ENCODE measurements at regions not wholly inside any gene's neighbourhood (a gene's known extent, or its start where the extent isn't known, plus 50 kb on each side); places are given as distances from the start of the nearest gene placed in this dataset.

DNA sequence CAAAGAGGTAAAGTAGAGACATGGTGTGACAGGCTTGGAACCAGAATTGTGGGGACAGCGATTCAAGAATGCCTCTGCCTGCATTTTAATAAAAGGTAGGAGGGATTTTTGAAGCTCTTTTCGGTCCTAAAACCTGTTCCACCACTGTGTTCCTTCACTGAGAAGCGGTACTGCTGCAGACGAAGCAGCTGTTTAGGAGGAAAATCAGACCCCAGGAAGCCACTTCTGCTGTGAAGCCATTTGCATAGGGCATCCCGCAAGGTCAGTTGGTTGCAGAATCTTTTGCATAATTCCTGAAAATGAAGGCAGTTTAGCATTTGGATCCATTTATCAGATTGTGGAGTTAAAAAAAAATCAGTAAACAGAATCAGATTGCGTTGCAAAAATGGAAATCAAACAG is 183.3 kb upstream of the PRKCQ start:
- no peak for DNase-seq

DNA sequence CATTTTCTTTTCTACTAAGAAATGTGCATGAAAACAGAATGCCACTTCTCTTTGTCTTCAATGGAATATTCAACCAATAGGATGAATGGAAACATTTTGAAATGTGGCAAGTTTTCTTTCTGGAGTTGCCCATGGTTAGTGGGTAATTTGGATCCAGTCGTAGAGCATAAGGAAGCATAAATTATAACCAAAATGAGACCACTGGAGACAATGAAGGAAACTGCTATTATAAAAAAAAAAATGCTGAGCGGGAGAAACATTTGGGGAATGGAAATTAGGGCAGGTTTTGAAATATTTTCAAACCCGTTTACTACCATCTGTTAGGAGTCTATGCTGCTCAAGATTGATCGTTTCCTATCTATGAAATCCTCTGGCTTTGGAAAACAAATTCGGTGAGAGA is 182.9 kb upstream of the PRKCQ start:
- DNase-seq: no peak

DNA sequence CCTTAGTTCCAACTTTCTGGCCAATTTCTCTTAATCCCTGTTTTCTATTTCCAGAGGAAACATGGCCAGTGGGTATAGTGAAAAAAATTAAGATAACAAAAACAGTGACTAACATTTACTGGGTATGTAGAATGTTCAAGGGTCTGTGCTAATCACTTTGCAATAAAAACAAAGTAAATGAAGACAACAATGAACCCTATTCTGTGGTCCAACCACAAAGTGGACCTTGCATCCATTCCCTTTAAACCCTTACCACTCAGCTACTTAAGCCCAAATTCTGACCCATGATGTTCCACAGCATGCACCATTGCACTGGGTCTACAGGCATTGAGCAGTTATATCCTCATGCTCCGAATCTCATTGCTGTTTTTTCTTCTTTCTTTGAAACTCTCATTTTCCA is 179.9 kb upstream of the PRKCQ start:
- DNase-seq: no peak

DNA sequence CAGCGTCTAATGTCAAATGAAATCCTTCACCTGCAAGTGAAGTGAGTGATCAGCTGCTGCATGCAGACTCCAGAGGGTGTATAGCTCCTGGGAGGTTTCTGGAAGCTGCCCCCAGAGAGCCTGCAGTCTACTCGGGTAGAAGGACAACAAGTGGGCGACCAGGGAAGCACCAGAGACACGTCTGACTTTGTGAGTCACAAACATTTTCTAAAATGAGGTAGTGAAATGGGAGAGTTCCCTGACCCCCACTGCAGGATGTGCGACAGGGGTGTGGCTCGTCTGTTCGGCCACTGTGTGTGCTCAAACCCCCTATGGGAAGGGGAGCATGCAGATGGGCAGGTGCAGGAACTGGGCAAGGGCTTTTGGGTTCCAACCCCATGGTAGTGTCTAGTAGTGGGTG is 177.1 kb upstream of the PRKCQ start:
- DNase-seq: no peak

DNA sequence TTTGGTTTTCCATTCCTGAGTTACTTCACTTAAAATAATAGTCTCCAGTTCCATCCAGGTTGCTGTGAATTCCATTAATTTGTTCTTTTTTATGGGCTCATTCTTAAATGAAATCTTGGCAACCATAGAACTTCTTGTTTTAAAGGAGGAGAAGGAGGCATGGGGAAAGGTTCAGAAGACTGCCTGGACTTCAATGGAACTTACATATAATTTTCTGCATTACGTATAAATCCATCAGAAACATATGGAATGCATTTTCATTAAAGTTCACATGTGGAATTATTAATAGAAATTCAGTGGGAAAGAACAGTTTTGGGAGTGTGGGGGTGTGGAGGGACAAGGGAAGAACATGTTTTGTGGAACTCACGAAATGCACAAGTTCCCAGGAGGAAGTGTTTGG is 176.6 kb upstream of the PRKCQ start:
- DNase-seq: no peak

DNA sequence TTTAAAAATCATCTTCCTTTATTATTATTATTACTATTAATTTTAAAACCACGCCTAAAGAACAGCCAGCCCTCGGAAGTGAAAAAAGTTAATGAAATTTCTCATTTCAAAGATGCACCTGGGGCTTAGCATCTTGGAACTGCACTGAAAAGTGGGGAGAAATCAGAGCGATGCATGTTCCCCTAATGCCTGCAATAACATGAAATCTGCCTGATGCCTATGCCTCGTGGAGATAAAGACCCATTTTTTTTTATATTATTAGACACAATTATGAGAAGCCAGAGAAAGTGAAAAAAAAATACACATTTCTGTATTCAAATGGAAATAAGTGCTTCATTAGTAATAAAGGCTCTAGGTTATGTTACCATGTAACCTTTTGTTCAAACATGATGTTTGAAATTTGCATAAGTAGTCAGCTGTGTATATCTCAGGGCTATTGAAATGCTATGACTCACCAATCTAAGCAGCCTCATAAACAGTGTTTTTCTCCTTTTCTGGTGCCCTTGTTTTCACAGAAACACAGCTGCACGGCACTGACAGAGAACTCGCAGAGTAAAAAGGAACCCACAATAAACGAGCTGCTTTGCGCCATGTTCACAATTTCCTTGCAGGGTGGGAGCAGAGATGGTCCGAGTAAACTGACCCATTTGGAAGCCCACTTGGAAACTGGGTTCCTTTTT is 175.8 kb upstream of the PRKCQ start:
- DNase-seq: no peak

DNA sequence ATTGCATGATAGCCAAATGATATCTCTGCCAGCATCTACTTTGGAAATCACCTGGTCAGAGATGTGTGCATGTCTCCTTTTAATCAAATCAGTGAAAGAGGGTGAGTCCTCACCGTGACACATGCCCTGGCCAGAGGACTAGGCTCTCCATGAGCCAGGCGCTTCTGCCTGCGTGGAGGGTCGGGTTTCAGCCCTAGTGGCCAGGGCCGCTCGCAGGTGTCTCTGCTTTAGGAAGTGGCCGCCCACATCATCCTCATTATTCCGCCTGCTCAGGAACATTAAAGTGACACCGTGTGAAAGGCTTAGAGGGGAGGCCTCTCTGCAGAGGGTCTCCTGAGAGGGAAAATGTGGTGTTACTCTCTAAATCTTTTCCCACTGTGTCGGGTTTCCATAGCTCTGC is 173.6 kb upstream of the PRKCQ start:
- DNase-seq: no peak

DNA sequence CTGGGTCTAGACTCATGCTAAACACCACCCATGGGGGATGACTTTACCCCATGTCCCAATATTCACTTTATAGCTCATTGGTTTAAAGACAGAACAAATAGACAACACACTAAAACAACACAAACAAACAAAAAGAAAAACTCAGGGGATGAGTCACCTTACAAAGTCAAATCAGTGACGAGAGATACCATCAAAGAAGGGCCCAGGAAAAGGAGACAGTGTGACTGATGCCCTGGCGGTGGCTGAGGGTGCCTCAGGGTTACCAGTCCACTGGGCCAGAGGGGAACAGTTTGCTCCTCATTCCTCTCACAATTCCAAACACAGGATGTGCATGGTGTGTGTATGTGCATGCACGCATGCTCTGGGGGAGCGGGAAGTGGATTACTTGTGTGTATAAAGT is 171.3 kb upstream of the PRKCQ start:
- no peak for DNase-seq

DNA sequence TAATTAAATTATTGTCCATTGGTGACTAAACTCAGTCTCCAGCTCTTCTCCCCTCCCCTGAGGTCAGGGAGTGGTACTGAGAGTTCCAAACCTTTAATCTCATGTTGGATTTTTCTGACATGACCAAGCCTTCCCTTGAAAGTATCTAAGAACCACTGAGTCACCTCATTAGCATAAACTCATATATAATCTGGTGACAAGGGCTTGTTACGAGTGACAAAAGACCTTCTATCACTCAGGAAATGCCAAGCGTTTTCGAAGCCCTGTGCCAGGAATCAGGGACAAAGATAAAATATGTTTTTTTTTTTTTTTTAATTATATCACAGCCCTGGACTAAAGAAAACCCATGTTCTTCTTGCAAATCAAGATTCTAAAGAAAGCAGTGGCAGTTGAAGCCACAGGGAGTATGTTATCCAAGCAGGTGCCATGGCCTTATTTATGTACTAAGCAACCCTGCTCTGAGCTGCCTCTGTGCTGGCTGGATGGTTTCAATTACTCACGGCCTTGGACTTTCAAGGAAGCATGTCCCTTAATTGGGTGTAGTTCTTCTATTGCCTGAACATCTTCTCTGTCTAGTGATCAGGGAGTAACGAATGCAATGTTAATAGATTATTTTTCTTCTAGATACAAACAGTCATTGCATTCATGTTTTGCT is 169.0 kb upstream of the PRKCQ start:
- no peak for DNase-seq

DNA sequence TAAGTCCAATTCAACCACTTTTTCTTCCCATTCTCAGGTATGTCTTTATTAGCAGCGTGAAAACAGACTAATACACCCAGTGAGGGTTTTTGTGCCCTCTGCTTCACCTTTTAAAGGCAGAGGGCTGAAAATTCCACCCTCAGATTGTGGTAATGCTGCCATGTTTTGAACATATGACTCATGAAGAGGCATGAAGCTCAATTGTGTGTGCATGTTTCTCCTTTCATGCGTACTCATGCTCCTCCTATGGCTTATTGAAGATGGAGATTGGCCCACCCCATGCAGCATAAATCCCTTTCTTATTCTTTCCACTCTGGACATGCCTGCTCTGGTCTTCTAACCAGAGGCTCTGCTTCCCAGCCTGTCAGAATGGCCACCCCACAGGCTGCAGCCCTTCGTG is 168.0 kb upstream of the PRKCQ start:
- no peak for DNase-seq

DNA sequence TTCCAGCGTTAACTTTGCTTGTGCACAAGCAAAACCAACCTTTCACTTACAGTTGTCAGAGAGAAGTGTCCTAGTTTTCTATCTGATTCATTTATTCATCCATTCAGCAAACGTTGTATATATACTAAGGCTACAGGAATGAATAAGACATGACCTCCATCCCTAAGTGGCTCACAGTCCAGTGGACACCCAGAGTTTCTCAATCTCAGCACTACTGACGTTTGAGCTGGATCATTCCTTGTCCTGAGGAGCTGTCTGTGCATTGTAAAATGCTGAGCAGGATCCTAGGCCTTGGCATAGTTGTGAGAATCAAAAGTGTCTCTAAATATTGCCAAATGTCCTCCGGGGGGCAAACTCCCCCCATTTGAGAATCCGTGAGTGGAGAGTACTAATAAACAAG is 166.7 kb upstream of the PRKCQ start:
- no peak for DNase-seq

DNA sequence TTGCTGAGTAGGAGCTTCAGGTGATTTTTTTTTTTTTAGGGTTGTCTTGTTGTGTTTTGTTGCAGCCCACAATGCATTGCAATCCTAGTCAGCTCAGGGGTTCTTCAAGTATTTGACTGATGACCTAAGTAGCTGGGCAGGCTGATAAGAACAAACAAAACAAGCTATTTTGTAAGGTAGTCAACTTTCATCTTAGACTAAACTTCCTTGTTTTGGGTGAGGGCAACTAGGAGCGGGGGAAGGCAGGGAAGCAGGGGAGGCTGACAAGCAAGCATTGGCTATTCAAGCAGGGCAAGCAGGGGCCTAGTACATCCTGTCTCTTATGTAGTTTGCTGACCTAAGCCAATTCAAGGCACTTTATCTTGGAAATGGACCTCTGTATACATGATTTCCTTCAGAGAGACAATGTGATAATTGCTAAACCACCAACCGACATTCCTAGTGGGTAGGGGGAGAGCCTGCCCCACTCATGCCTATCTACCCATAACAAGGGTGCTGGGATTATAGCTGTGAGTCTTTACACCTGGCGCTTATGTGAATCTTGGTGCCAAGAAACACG is 163.3 kb upstream of the PRKCQ start:
- no peak for DNase-seq

DNA sequence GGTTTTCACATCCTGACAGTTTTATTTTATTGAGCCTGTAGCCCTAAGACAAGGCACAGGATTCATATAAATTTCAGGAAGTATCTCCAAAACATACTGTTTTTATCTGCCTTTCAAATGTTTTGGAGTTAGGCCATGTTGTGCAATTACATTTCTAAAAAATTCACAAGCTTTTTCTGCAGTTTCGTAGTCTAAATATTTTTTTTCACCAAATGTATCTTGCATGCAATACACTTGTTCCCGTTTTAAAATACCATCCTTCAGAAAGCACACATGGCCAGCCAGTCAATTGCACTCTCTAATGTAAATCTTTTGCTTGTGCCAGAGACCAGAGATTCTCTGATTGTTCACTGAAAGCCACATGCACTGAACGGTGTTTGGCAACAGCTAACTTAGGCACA is 161.5 kb upstream of the PRKCQ start:
- DNase-seq: no peak

DNA sequence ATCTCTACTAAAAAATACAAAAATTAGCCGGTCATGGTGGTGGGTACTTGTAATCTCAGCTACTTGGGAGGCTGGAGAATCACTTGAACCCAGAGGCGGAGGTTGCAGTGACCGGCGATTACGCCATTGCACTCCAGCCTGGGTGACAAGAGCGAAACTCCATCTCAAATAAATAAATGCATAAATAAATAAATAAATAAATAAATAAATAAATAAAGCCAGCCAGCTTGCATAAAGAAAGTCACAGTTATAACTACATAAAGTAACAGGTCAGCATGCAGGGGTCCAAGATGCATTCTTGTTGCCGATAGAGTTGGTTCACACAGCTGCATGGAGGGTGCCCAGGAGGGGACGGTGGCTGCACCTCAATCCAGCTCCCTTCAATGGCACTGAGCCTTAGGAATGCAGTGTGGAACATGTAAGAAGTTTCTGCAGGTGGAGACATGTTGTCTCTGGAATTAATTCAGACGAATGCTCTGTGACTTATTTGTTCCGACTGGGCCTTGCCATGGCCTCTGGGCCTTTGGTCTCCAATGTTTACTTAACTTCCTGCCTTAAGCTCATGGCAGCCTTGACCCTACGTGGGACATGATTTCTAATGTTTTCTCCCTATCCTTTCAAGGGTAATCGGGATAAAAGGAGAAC is 159.6 kb upstream of the PRKCQ start:
- DNase-seq: no peak

DNA sequence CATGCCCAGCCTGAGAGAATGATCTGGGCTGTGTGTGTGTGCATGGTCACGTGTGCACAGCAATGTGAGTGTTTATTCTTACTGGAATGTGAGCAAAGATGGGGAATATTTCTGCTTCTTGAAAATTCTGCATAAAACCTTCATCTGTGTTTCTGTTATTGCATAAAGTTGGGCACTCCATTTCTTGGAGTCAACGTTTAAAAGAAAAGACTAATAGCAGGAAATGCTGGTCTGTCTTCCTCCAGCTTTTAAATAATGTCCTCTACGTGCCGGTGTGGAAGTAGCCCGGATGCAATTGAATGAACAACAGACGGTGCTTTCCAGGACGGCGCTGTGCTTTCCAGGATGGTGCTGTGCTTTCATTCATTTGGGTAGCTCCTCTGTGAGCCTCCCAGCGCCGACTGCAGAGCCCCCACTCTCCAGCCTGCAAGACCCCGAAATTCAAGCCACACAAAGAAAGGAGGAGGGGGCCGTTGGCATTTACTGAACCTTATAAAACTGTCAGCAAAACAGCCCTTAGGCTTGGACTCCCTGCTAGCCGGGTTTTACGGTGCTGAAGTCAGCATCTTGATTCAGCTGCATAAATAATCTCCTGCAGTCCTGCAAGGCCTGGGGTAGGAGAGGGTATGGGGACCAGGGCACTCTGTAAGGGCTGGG is 158.2 kb upstream of the PRKCQ start:
- DNase-seq: no peak

DNA sequence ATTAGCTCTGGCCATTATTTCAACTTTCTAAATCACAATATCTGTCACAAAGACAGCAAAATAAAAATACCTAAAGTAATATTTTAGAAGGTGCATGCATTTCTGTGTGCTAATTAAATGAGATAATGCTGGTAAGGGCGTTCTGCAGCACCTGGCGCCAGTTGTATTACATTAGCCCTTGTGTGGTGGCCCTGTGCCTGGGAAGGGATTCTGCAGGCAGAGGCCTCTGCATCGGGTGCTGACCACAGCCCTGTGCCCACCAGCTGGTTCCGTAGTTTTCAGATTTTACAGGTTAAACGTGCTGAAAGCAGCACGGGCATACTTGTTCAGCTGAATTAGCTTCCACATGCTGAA is 157.7 kb upstream of the PRKCQ start:
- no peak for DNase-seq

DNA sequence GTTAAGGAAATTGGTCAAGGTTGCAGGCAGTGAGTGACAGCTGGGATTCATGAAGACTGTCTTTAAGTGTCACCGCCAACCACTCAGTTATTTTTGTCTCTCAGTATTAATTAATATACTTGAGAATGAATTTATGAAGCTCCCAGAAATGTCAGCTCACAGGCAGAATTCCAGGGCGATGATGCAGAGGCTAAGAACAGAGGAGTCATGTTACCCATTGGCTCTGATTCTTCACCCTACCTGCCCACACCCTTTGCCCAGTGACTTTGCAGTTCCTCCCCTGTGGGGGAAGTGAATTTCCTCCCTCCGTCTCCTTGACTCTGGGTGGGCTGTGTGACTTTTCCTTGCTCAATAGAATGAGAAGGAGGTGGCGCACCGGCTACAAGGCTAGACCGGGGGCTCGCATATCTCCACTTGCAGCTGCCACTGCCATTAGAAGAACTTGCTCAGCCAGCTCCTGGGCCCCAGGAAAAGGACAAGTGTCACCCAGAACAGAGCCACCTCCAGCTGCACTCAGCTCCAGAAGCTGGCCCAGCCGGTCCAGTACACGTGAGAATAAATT is 157.1 kb upstream of the PRKCQ start:
- DNase-seq: no peak

DNA sequence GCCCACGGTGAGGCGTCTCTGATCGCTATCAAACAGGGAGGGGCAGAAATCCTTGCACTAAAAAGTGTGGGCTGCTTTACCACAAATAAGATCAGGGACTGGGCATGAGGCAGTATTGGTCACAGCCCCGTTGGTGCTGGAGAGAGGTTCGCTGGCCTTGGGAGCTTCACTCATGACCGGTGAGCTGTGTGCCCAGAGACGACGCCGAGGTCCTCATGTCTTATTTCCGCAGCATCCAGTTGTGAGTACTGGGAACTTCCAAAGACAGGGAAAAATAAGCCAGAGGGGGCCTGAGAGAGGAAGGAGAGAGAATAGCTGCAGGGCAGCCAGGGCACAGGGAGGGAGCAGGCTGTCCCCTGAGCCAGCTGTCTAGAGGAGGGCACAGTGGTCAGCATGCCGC is 154.2 kb upstream of the PRKCQ start:
- DNase-seq: no peak

DNA sequence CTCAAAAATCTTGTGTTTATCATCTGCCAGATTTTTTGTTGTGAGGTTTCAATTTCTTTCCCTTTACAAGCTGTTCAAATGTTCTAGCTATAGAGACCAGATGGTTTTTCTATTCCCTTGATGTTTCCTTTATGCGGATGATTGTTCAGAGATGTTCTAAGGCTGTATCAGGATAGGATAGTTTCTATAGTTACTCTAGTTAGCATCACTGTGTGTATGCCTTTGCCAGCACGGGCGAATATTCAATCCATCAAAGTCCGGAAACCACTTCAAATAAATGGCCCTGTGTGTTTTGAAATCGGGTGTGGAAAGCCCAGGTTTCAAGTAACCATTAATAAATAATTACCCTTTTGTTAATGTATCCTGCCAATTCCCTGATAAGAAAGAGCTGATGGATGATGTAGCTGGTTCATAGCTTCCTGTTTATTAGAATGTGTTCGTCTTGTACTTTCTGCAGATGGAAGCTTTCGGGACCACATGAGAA is 149.8 kb upstream of the PRKCQ start:
- no peak for DNase-seq

DNA sequence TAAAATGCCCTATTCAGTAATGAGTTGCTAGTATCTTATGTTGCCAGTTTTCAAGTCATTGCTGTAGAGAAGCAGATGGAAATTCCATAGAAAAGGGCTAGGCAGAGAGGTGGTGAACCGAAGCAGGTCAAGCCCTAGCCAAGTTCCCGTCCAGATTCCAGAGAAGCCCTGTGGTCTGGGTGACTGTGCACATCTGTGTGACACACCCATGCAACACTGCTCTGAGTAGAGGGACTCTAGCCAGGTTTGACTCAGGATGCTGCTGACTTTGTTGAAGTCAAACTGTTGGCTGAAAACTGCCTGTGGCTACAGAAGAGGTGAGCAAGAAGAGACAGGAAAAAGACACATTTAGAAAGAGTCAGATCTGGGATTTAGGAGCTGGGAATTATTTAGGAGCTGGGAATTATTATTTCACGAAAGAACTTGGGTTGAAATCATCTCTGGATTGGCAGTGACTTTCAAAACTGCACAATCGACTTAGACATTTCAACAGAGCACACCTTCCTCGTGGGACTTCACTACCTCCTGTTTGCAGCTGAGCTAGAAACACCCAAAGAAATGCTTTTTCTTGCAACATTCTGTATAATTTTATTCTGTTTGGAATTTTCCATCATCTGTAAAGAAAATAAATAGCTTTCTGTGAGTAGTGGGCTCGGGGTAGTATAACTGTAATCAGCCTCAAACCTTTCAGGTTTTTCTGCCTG is 149.1 kb upstream of the PRKCQ start:
- DNase-seq: no peak

DNA sequence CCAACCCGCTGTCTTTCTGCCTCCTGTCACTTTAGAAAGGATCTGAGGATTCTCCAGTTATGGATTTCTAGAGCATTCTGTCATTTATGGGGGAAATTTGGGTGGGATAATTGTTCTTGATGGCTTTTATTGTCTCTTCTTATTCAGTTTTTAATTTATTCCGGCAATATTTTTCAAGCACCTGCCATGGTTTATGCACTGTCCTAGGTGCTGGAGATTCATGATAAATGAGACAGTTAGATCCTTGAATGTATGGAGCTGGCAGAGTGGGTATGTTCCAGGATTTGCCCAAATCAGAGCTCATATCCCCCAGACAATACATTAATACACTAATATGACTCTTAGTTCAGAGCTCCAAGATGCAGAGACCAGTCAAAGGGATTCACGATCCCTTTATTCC is 146.8 kb upstream of the PRKCQ start:
- DNase-seq: no peak

DNA sequence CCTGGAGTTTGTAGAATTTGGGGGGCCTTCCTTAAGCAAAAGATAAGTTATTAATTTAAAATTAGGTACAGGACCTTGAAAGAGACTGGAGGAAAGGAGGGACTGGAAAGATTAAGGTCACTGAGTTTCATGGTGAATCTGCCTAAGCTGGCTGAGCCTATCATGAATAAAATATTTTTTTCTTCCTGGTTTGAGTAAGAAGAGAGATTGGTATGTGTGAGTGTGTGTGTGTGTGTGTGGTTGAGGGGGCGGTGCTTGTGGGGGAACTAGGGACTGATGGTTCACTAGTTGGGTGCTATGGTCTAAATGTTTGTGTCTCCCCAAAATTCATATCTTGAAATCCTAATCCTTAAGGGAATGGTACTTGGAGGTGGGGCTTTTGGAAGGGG is 142.5 kb upstream of the PRKCQ start:
- DNase-seq: no peak

All from activated CD4-positive, alpha-beta T cell treated with anti-CD3 and anti-CD28 coated beads, Interleukin-2, amount 50 U/mL, for 4 hours (primary cell).